Panc1 (cell line): ENCODE measurements at regions not wholly inside any gene's neighbourhood (a gene's known extent, or its start where the extent isn't known, plus 50 kb on each side); places are given as distances from the start of the nearest gene placed in this dataset.

Experiments
- ATAC-seq: fragments of 200-7000 bp; cut with Tn5 transposase; 2 replicates; pipeline ENCODE4 v1.9.1; 2020; ENCODE audit warnings: mild to moderate bottlenecking, moderate library complexity
- BruUV-seq: library from RNA; stranded (reverse); fragments of 400-500 nt; replicated peaks from 2 replicates; lab custom pipeline; 2021; lab: Mats Ljungman, UMichigan
- CTCF ChIA-PET: fragments of 300-600 bp; sonication (Branson Sonifier 250); formaldehyde crosslinking; loops from one replicate; lab custom pipeline; 2022; ENCODE audit warnings: antibody characterized with exemption; lab: Charles Lee
- POLR2A ChIA-PET: fragments of 300-600 bp; sonication (Branson Sonifier 250); formaldehyde crosslinking; loops from one replicate; lab custom pipeline; 2022; ENCODE audit warnings: antibody characterized with exemption; lab: Charles Lee
- DNase-seq: peaks from one replicate; pipeline ENCODE4 v3.0.0-alpha.2; 2010; ENCODE audit warnings: low read depth, low spot score
- H3K27ac ChIP-seq: 2 replicates; pipeline ENCODE4 v1.5.1; 2011; ENCODE audit warnings: mild to moderate bottlenecking, low read length, inconsistent platforms
- H3K27me3 ChIP-seq: fragments of 200-500 bp; sonication (Bioruptor generic); 2 replicates; pipeline ENCODE4 v1.6.0; 2014; ENCODE audit warnings: low read length, inconsistent platforms; ENCODE audit not compliant: control insufficient read depth, insufficient read depth
- H3K36me3 ChIP-seq: fragments of 200-500 bp; sonication (Bioruptor generic); 2 replicates; pipeline ENCODE4 v1.5.1; 2014; ENCODE audit warnings: inconsistent platforms, mild to moderate bottlenecking, low read length, moderate library complexity; ENCODE audit not compliant: control insufficient read depth, insufficient read depth
- H3K4me1 ChIP-seq: 2 replicates; pipeline ENCODE4 v1.5.1; 2011; ENCODE audit warnings: inconsistent platforms, mild to moderate bottlenecking, low read length, moderate library complexity; ENCODE audit not compliant: control insufficient read depth, insufficient read depth
- H3K4me3 ChIP-seq, 2 experiments: 2 replicates each; pipeline ENCODE4 v1.5.1; 2011 to 2012; ENCODE audit warnings: low read depth in 2 of 2, low read length in 2 of 2, mild to moderate bottlenecking in 2 of 2, inconsistent platforms in 1 of 2, moderate library complexity in 1 of 2
- H3K9me3 ChIP-seq: fragments of 200-500 bp; sonication (Bioruptor generic); 2 replicates; pipeline ENCODE4 v1.5.1; 2014; ENCODE audit warnings: low read depth, mild to moderate bottlenecking, inconsistent platforms, low read length, moderate library complexity; ENCODE audit not compliant: control insufficient read depth, insufficient read depth
- POLR2AphosphoS5 ChIP-seq: IDR thresholded peaks from 2 replicates; pipeline ENCODE4 v1.6.1; 2012; ENCODE audit warnings: mild to moderate bottlenecking, low read depth, low read length, moderate library complexity
- SIN3A ChIP-seq: IDR thresholded peaks from 2 replicates; pipeline ENCODE4 v1.6.1; 2012; ENCODE audit warnings: low read depth, mild to moderate bottlenecking, low read length, moderate library complexity, borderline replicate concordance; ENCODE audit not compliant: insufficient read depth
- TCF7L2 ChIP-seq: IDR thresholded peaks from 2 replicates; pipeline ENCODE4 v1.6.1; 2011; ENCODE audit warnings: mild to moderate bottlenecking, low read depth, low read length, inconsistent platforms
- in situ Hi-C: cut with HindIII; loops from 2 replicates; pipeline ENCODE4 v1.10.0; 2016; ENCODE audit warnings: low sequenced_read_pairs, low pct_unique_long_range_greater_than_20kb
- intact Hi-C: fragments of 100-400 bp; cut with micrococcal nuclease; formaldehyde crosslinking; loops from one replicate; pipeline ENCODE4 v1.10.0; 2022; ENCODE audit not compliant: unreplicated experiment
- TF ChIP-seq, protein P1 (sequence below): fragments of 450-650 bp; IDR thresholded peaks from 2 replicates; pipeline ENCODE4 v1.5.1; 2017; ENCODE audit warnings: mild to moderate bottlenecking
- TF ChIP-seq, protein P2 (sequence below), 2 experiments: IDR thresholded peaks; 2 replicates each; pipeline ENCODE4 v1.6.1; 2011 to 2012; ENCODE audit warnings: low read depth in 2 of 2, control low read depth in 1 of 2, low read length in 1 of 2, mild to moderate bottlenecking in 1 of 2, moderate library complexity in 1 of 2; ENCODE audit not compliant: insufficient read depth in 1 of 2

DNA sequence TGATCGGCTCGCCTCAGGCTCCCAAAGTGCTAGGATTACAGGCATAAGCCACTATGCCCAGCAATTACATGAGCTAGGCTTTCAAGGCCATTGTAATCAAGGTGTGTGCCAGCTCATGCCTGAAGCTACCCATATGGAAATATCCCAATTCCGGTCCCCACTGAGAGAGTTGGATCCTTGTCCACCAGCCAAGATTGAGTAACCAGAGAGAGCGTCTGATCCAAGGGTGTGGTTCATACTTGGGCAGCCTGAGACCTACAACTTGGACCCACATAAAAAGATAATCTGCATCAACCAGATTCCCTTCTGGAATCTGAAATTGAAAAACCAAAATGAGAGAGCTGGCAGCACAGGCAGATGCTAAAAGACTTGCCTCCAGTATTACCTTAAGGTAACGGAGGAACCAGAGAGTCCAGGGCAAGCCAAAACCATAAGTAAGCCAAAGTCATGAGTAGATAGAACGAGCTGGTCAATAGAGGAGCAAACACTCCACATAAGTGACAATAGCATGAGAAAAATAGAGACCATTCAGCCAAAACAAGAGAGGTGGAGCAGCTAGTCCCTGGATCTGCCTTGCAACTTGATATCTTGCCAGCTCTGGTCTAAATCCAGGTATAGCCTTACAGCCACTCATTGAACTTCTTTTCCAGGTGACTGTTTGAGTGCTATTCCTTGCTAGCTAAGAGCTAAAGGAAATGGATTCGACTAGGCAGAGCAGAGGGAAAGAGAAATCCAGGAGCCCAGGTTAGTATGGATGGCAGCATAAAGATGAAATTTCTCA lies 63.8 kb upstream of the ATP1A1 start:
- Histone ChIP-seq H3K4me1 (no peaks in the 10 kb centered on the region), H3K27ac (no peak overlapping the region), H3K27me3 (no peaks in the 10 kb centered on the region), H3K36me3 (no peaks in the 10 kb centered on the region), H3K9me3 (no peaks in the 10 kb centered on the region), H3K4me3 (no peak overlapping the region)
- POLR2A ChIA-PET, result no interaction called here
- TF ChIP-seq TCF7L2, result no peak
- no peak for TF ChIP-seq POLR2AphosphoS5
- TF ChIP-seq, protein P1, sequence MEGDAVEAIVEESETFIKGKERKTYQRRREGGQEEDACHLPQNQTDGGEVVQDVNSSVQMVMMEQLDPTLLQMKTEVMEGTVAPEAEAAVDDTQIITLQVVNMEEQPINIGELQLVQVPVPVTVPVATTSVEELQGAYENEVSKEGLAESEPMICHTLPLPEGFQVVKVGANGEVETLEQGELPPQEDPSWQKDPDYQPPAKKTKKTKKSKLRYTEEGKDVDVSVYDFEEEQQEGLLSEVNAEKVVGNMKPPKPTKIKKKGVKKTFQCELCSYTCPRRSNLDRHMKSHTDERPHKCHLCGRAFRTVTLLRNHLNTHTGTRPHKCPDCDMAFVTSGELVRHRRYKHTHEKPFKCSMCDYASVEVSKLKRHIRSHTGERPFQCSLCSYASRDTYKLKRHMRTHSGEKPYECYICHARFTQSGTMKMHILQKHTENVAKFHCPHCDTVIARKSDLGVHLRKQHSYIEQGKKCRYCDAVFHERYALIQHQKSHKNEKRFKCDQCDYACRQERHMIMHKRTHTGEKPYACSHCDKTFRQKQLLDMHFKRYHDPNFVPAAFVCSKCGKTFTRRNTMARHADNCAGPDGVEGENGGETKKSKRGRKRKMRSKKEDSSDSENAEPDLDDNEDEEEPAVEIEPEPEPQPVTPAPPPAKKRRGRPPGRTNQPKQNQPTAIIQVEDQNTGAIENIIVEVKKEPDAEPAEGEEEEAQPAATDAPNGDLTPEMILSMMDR, result no peak
- TF ChIP-seq SIN3A, result no peak
- TF ChIP-seq, protein P2, sequence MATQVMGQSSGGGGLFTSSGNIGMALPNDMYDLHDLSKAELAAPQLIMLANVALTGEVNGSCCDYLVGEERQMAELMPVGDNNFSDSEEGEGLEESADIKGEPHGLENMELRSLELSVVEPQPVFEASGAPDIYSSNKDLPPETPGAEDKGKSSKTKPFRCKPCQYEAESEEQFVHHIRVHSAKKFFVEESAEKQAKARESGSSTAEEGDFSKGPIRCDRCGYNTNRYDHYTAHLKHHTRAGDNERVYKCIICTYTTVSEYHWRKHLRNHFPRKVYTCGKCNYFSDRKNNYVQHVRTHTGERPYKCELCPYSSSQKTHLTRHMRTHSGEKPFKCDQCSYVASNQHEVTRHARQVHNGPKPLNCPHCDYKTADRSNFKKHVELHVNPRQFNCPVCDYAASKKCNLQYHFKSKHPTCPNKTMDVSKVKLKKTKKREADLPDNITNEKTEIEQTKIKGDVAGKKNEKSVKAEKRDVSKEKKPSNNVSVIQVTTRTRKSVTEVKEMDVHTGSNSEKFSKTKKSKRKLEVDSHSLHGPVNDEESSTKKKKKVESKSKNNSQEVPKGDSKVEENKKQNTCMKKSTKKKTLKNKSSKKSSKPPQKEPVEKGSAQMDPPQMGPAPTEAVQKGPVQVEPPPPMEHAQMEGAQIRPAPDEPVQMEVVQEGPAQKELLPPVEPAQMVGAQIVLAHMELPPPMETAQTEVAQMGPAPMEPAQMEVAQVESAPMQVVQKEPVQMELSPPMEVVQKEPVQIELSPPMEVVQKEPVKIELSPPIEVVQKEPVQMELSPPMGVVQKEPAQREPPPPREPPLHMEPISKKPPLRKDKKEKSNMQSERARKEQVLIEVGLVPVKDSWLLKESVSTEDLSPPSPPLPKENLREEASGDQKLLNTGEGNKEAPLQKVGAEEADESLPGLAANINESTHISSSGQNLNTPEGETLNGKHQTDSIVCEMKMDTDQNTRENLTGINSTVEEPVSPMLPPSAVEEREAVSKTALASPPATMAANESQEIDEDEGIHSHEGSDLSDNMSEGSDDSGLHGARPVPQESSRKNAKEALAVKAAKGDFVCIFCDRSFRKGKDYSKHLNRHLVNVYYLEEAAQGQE (IDR thresholded peaks at IDR 0.05; ENCODE audit: insufficient read depth in 1 of 2, low read depth in 2 of 2, low read length in 1 of 2), result no peak
- no TSS peak for BruUV-seq
- CTCF ChIA-PET, result no interaction called here
- ATAC-seq (no peak), DNase-seq (no peak)
- intact Hi-C loops (no loop called here), in situ Hi-C loops (no loop called here)

DNA sequence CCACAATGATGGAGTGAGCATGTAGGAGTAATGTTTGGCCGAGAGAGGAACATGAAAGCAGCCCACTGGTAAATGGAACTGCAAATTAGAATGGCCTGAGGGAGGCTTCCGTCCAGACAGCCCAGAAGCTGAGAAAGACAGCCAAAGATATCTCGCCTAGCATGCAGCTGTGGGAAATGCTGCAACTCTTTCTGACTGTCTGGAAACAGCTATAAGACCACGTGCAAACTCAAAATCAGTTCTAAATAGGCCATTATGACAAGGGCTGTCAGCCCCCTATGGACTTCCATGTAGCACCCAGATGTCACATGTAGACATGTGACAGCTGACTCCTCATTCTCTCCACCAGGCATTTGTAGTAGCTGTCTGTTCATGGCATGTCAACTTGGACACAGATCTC lies 62.9 kb upstream of the ATP1A1 start:
- Histone ChIP-seq H3K36me3 (no peaks in the 10 kb centered on the region), H3K4me1 (no peaks in the 10 kb centered on the region), H3K27ac (no peak overlapping the region), H3K27me3 (no peaks in the 10 kb centered on the region), H3K4me3 (no peak overlapping the region), H3K9me3 (no peaks in the 10 kb centered on the region)
- intact Hi-C loops (no loop called here), in situ Hi-C loops (no loop called here)
- no peak for DNase-seq
- CTCF ChIA-PET, result no interaction called here
- no TSS peak for BruUV-seq
- ATAC-seq, result no peak
- POLR2A ChIA-PET, result no interaction called here
- TF ChIP-seq, protein P2 (IDR thresholded peaks at IDR 0.05; ENCODE audit: insufficient read depth in 1 of 2, low read depth in 2 of 2, low read length in 1 of 2), result no peak
- TF ChIP-seq, protein P1, result no peak
- TF ChIP-seq TCF7L2, result no peak
- TF ChIP-seq POLR2AphosphoS5, result no peak
- no peak for TF ChIP-seq SIN3A
